ENCODE measurements at regions not wholly inside any gene's neighbourhood (a gene's known extent, or its start where the extent isn't known, plus 50 kb on each side); places are given as distances from the start of the nearest gene placed in this dataset.

GRCh38 chr2:59583173-59583765, 970.2 kb downstream of the BCL11A start:
- H3K27me3 Mint-ChIP-seq (ENCODE audit: low read depth) = no peaks in the 10 kb centered on the region
- no peaks in the 10 kb centered on the region for H3K4me1 Mint-ChIP-seq (ENCODE audit: low read depth)
- ATAC-seq (no peak), DNase-seq (no peak)
- H3K36me3 Mint-ChIP-seq (ENCODE audit: low read depth) = no peaks in the 10 kb centered on the region
- H3K4me3 Mint-ChIP-seq = no peak overlapping the region
- peaks cover 3% of the 10 kb centered on the region for H3K9me3 Mint-ChIP-seq (ENCODE audit: insufficient read depth)
- POLR2A ChIA-PET = no interaction called here
- H3K27ac Mint-ChIP-seq = no peak overlapping the region
- CTCF ChIA-PET = no interaction called here

DNA sequence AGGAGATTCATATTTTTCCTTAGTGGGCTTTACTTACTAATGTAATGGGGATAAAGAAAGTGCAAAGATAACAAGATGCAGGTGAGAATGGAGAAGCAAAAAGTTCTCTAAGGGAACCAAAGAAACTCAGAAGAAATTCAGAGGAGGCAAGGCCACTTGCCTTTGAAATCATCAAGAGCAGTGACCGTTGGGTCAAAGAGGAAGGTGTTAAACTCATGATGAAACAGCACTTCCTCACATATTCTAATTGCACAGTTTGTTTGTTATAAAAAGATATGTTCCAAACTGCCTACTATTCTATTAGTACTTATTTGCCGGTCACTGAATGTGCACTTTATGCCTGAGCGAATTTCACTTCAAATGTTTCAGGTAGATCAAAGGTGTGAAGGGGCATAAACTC, 975.1 kb downstream of the BCL11A start:
- H3K27ac Mint-ChIP-seq = no peak overlapping the region
- H3K36me3 Mint-ChIP-seq (ENCODE audit: low read depth) = no peaks in the 10 kb centered on the region
- H3K9me3 Mint-ChIP-seq (ENCODE audit: insufficient read depth) = peaks cover 3% of the 10 kb centered on the region
- no peaks in the 10 kb centered on the region for H3K27me3 Mint-ChIP-seq (ENCODE audit: low read depth)
- DNase-seq (no peak), ATAC-seq (no peak)
- no peaks in the 10 kb centered on the region for H3K4me1 Mint-ChIP-seq (ENCODE audit: low read depth)
- H3K4me3 Mint-ChIP-seq = no peak overlapping the region
- ChIA-PET CTCF (no interaction called here), POLR2A (no interaction called here)

GRCh38 chr2:59575191-59575590, 978.3 kb downstream of the BCL11A start:
- no peak for ATAC-seq
- no peaks in the 10 kb centered on the region for H3K27me3 Mint-ChIP-seq (ENCODE audit: low read depth)
- no peak overlapping the region for H3K27ac Mint-ChIP-seq
- CTCF ChIA-PET = no interaction called here
- H3K4me3 Mint-ChIP-seq = no peak overlapping the region
- no peaks in the 10 kb centered on the region for H3K36me3 Mint-ChIP-seq (ENCODE audit: low read depth)
- no peaks in the 10 kb centered on the region for H3K4me1 Mint-ChIP-seq (ENCODE audit: low read depth)
- POLR2A ChIA-PET = no interaction called here
- DNase-seq = no peak
- no peaks in the 10 kb centered on the region for H3K9me3 Mint-ChIP-seq (ENCODE audit: insufficient read depth)

DNA sequence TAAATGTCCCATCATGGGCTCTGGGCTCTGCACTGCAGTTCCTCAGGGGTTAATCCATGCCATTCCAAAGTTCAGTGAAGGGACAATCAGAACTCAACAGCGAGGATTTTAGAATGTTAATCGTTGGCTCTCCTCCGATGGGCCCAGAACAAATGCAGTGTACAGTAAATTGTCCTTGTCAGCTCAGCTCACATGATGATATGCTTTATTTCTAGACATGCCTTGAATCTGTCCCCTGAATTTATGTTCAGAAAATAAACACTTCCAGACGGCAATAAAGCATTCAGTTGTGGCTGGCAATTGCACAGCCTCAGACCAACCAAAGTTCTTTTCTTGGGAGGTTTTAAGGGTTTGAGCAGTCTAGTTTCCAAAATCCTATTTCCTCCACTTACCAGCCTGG, 981.2 kb downstream of the BCL11A start:
- no peaks in the 10 kb centered on the region for H3K9me3 Mint-ChIP-seq (ENCODE audit: insufficient read depth)
- POLR2A ChIA-PET = no interaction called here
- no peaks in the 10 kb centered on the region for H3K36me3 Mint-ChIP-seq (ENCODE audit: low read depth)
- no peak overlapping the region for H3K27ac Mint-ChIP-seq
- no peaks in the 10 kb centered on the region for H3K4me1 Mint-ChIP-seq (ENCODE audit: low read depth)
- no peak overlapping the region for H3K4me3 Mint-ChIP-seq
- no peaks in the 10 kb centered on the region for H3K27me3 Mint-ChIP-seq (ENCODE audit: low read depth)
- ATAC-seq (no peak), DNase-seq (no peak)
- CTCF ChIA-PET = no interaction called here

DNA sequence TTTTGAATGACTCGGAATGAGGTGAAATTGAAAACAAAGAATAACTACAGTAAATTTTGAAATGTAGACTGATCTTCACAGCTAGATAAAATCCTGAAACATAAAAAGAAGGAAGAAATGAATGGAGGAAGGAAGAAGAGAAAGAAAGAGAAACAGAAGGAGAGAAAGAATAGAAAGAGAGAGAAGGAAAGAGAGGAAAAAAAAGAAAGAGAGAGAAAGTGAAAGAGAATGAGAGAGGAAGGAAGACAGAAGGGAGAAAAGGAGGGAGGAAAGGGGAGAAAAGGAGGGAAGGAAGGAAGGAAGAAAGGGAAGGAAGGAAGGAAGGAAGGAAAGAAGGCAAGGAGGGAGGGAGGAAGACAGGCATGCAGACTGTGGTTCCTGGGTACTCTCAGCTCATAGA, 982.6 kb downstream of the BCL11A start:
- DNase-seq (no peak), ATAC-seq (no peak)
- no peaks in the 10 kb centered on the region for H3K9me3 Mint-ChIP-seq (ENCODE audit: insufficient read depth)
- ChIA-PET POLR2A (no interaction called here), CTCF (no interaction called here)
- no peaks in the 10 kb centered on the region for H3K27me3 Mint-ChIP-seq (ENCODE audit: low read depth)
- H3K27ac Mint-ChIP-seq = no peak overlapping the region
- H3K36me3 Mint-ChIP-seq (ENCODE audit: low read depth) = no peaks in the 10 kb centered on the region
- no peak overlapping the region for H3K4me3 Mint-ChIP-seq
- no peaks in the 10 kb centered on the region for H3K4me1 Mint-ChIP-seq (ENCODE audit: low read depth)

DNA sequence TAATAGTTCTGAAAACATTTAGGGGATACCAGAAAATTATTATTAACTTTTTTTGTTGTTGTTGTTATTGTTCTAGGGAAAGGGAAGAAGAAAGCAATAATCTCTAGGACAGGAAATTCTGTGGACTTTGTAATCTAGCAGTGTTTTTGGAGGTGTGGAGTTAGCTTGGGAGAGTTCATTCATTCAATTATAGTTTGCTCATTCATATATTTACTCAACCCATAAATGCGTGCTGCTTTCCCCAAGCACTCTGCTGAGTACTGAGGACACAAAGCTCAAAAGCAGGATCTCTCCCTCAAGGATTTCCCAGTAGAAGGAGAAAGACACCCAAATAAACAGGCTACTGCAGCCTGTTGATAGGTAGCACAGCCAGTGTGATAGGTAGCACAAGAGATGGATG, 984.3 kb downstream of the BCL11A start:
- POLR2A ChIA-PET = no interaction called here
- H3K4me1 Mint-ChIP-seq (ENCODE audit: low read depth) = no peaks in the 10 kb centered on the region
- no peak overlapping the region for H3K4me3 Mint-ChIP-seq
- ATAC-seq (no peak), DNase-seq (no peak)
- H3K36me3 Mint-ChIP-seq (ENCODE audit: low read depth) = no peaks in the 10 kb centered on the region
- no peaks in the 10 kb centered on the region for H3K9me3 Mint-ChIP-seq (ENCODE audit: insufficient read depth)
- no peak overlapping the region for H3K27ac Mint-ChIP-seq
- H3K27me3 Mint-ChIP-seq (ENCODE audit: low read depth) = no peaks in the 10 kb centered on the region
- CTCF ChIA-PET = no interaction called here

GRCh38 chr2:59568461-59568860, 985.0 kb downstream of the BCL11A start:
- H3K36me3 Mint-ChIP-seq (ENCODE audit: low read depth) = no peaks in the 10 kb centered on the region
- H3K9me3 Mint-ChIP-seq (ENCODE audit: insufficient read depth) = no peaks in the 10 kb centered on the region
- ATAC-seq (no peak), DNase-seq (no peak)
- no peak overlapping the region for H3K4me3 Mint-ChIP-seq
- no peak overlapping the region for H3K27ac Mint-ChIP-seq
- no peaks in the 10 kb centered on the region for H3K27me3 Mint-ChIP-seq (ENCODE audit: low read depth)
- ChIA-PET CTCF (no interaction called here), POLR2A (no interaction called here)
- no peaks in the 10 kb centered on the region for H3K4me1 Mint-ChIP-seq (ENCODE audit: low read depth)

GRCh38 chr2:59567151-59567550, 986.3 kb downstream of the BCL11A start:
- no peak overlapping the region for H3K27ac Mint-ChIP-seq
- ChIA-PET POLR2A (no interaction called here), CTCF (no interaction called here)
- ATAC-seq = no peak
- no peak for DNase-seq
- H3K27me3 Mint-ChIP-seq (ENCODE audit: low read depth) = no peaks in the 10 kb centered on the region
- no peaks in the 10 kb centered on the region for H3K36me3 Mint-ChIP-seq (ENCODE audit: low read depth)
- H3K4me1 Mint-ChIP-seq (ENCODE audit: low read depth) = no peaks in the 10 kb centered on the region
- no peak overlapping the region for H3K4me3 Mint-ChIP-seq
- H3K9me3 Mint-ChIP-seq (ENCODE audit: insufficient read depth) = no peaks in the 10 kb centered on the region

GRCh38 chr2:59566739-59567138, 986.7 kb downstream of the BCL11A start:
- ATAC-seq (no peak), DNase-seq (no peak)
- ChIA-PET POLR2A (no interaction called here), CTCF (no interaction called here)
- Mint-ChIP-seq H3K4me3 (no peak overlapping the region), H3K27ac (no peak overlapping the region), H3K27me3 (ENCODE audit: low read depth) (no peaks in the 10 kb centered on the region), H3K36me3 (ENCODE audit: low read depth) (no peaks in the 10 kb centered on the region), H3K9me3 (ENCODE audit: insufficient read depth) (no peaks in the 10 kb centered on the region), H3K4me1 (ENCODE audit: low read depth) (no peaks in the 10 kb centered on the region)

- H3K27me3 Mint-ChIP-seq (ENCODE audit: low read depth) = no peaks in the 10 kb centered on the region
- no peak overlapping the region for H3K27ac Mint-ChIP-seq
- no peaks in the 10 kb centered on the region for H3K4me1 Mint-ChIP-seq (ENCODE audit: low read depth)
- no peak overlapping the region for H3K4me3 Mint-ChIP-seq
- POLR2A ChIA-PET = no interaction called here
- no peaks in the 10 kb centered on the region for H3K36me3 Mint-ChIP-seq (ENCODE audit: low read depth)
- no peak for ATAC-seq
- CTCF ChIA-PET = no interaction called here
- DNase-seq = no peak
- no peaks in the 10 kb centered on the region for H3K9me3 Mint-ChIP-seq (ENCODE audit: insufficient read depth)
These were observed 992.2 kb downstream of the BCL11A start for GRCh38 chr2:59561281-59561680.

GRCh38 chr2:59560769-59561168, 992.7 kb downstream of the BCL11A start:
- H3K4me3 Mint-ChIP-seq = no peak overlapping the region
- H3K27ac Mint-ChIP-seq = no peak overlapping the region
- no peaks in the 10 kb centered on the region for H3K27me3 Mint-ChIP-seq (ENCODE audit: low read depth)
- ATAC-seq (no peak), DNase-seq (no peak)
- no peaks in the 10 kb centered on the region for H3K36me3 Mint-ChIP-seq (ENCODE audit: low read depth)
- CTCF ChIA-PET = no interaction called here
- H3K9me3 Mint-ChIP-seq (ENCODE audit: insufficient read depth) = no peaks in the 10 kb centered on the region
- POLR2A ChIA-PET = no interaction called here
- no peaks in the 10 kb centered on the region for H3K4me1 Mint-ChIP-seq (ENCODE audit: low read depth)

- ChIA-PET CTCF (no interaction called here), POLR2A (no interaction called here)
- no peaks in the 10 kb centered on the region for H3K36me3 Mint-ChIP-seq (ENCODE audit: low read depth)
- H3K27ac Mint-ChIP-seq = no peak overlapping the region
- DNase-seq = no peak
- H3K9me3 Mint-ChIP-seq (ENCODE audit: insufficient read depth) = peaks cover 1% of the 10 kb centered on the region
- ATAC-seq = no peak
- no peaks in the 10 kb centered on the region for H3K4me1 Mint-ChIP-seq (ENCODE audit: low read depth)
- H3K4me3 Mint-ChIP-seq = no peak overlapping the region
- no peaks in the 10 kb centered on the region for H3K27me3 Mint-ChIP-seq (ENCODE audit: low read depth)
These were observed 1012.6 kb downstream of the BCL11A start for GRCh38 chr2:59540864-59541263.

DNA sequence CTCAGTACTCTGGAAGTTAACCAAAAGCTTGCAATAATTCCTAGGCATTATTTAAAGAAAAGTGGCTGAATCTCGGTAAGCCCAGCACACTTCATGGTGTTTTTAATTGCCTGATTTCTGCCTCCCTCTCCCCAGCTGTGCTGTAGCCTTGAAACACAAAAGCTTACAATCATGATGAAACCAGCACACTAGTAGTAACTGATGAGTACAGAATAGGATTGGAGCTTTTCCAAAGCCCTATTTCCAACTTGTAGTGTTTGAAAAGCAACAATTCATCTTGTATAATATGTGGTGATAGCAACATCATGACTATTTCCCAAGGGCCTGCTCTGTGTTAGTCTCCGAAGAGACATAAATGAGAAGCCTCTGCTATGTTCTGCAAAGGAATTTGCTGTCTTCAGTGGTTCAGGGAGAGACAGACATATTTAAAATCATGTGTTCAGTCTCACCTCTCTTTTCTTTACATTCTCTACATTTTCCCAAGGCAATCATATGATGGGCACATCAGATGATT, 1015.0 kb downstream of the BCL11A start:
- Mint-ChIP-seq H3K27me3 (ENCODE audit: low read depth) (no peaks in the 10 kb centered on the region), H3K4me1 (ENCODE audit: low read depth) (no peaks in the 10 kb centered on the region), H3K9me3 (ENCODE audit: insufficient read depth) (peaks cover 4% of the 10 kb centered on the region), H3K27ac (no peak overlapping the region), H3K4me3 (no peak overlapping the region), H3K36me3 (ENCODE audit: low read depth) (no peaks in the 10 kb centered on the region)
- ATAC-seq (no peak), DNase-seq (no peak)
- CTCF ChIA-PET = no interaction called here
- POLR2A ChIA-PET = no interaction called here

Measured in activated CD8-positive, alpha-beta T cell treated with anti-CD3 and anti-CD28 coated beads, Interleukin-2, amount 10 ng/mL, durations not matched to agents 7 days and 5 days (primary cell).